A549 (cell line): ENCODE measurements at regions not wholly inside any gene's neighbourhood (a gene's known extent, or its start where the extent isn't known, plus 50 kb on each side); places are given as distances from the start of the nearest gene placed in this dataset.

Experiments used
- ATAC-seq, 2 experiments: fragments of 200-7000 bp in 1 of 2; fragments of >200 bp in 1 of 2; cut with Nextera tagmentation in 1 of 2; cut with Tn5 transposase in 1 of 2; 3 replicates each; pipeline versions ENCODE4 v1.8.0 to v1.9.1; 2018 to 2020; ENCODE audit warnings: mild to moderate bottlenecking in 1 of 2, moderate library complexity in 1 of 2
- CTCF ChIA-PET: fragments of 300-600 bp; sonication (Branson Sonifier 250); formaldehyde crosslinking; extraction: SDS; loops from one replicate; lab custom pipeline; 2021; ENCODE audit warnings: antibody characterized with exemption, inconsistent platforms; lab: Yijun Ruan, JAX
- POLR2A ChIA-PET: fragments of 350-600 bp; formaldehyde crosslinking; extraction: SDS; loops from one replicate; lab custom pipeline; 2021; ENCODE audit warnings: antibody characterized with exemption, inconsistent platforms; lab: Yijun Ruan, JAX
- DNase-seq, 2 experiments: peaks; one replicate each; pipeline versions ENCODE4 v3.0.0 to v3.0.0-alpha.2; 2011 to 2016; ENCODE audit warnings: low read depth in 1 of 2, low spot score in 1 of 2
- FAIRE-seq: peaks from 2 replicates; lab custom pipeline; 2011; peaks lifted over from hg19 to GRCh38; lab: Jason Lieb, UNC
- H3K27ac ChIP-seq, 2 experiments: fragments of >200 bp; sonication (Bioruptor Twin); formaldehyde crosslinking; 3 replicates each; pipeline ENCODE4 v1.5.1; 2016 to 2017
- H3K4me1 ChIP-seq: fragments of >200 bp; sonication (Bioruptor Twin); formaldehyde crosslinking; 3 replicates; pipeline ENCODE4 v1.6.1; 2016
- H3K4me2 ChIP-seq: fragments of >200 bp; sonication (Bioruptor Twin); formaldehyde crosslinking; 3 replicates; pipeline ENCODE4 v1.6.1; 2016
- H3K4me3 ChIP-seq: fragments of >200 bp; sonication (Bioruptor Twin); formaldehyde crosslinking; 3 replicates; pipeline ENCODE4 v1.5.1; 2016
- H3K9me3 ChIP-seq: fragments of >200 bp; sonication (Bioruptor Twin); formaldehyde crosslinking; 3 replicates; pipeline ENCODE4 v1.6.1; 2016
- ATOH8 ChIP-seq: fragments of 250-450 bp; sonication (Bioruptor Pico); IDR thresholded peaks from 2 replicates; pipeline ENCODE4 v1.5.0; 2020; ENCODE audit warnings: low read depth, mild to moderate bottlenecking, moderate library complexity
- CHD2 ChIP-seq: fragments of 150-350 bp; IDR thresholded peaks from 2 replicates; pipeline ENCODE4 v1.6.1; 2014; ENCODE audit warnings: low read length; ENCODE audit not compliant: partially characterized antibody
- EHMT2 ChIP-seq: fragments of 200-600 bp; sonication (generic); IDR thresholded peaks from 2 replicates; pipeline ENCODE4 v1.6.1; 2016; ENCODE audit warnings: antibody characterized with exemption, low read depth, mild to moderate bottlenecking, moderate library complexity
- HDAC2 ChIP-seq: fragments of 200-600 bp; sonication (generic); IDR thresholded peaks from 2 replicates; pipeline ENCODE4 v1.6.1; 2016
- HEYL ChIP-seq: fragments of 250-450 bp; sonication (Bioruptor Pico); IDR thresholded peaks from 2 replicates; pipeline ENCODE4 v1.8.0; 2021; ENCODE audit warnings: mild to moderate bottlenecking, moderate library complexity
- HOXB13 ChIP-seq: fragments of 250-450 bp; sonication (Bioruptor Pico); IDR thresholded peaks from 2 replicates; pipeline ENCODE4 v1.5.0; 2020; ENCODE audit warnings: low read depth, mild to moderate bottlenecking, moderate library complexity
- HOXB5 ChIP-seq: fragments of 250-450 bp; sonication (Bioruptor Pico); IDR thresholded peaks from 2 replicates; pipeline ENCODE4 v1.5.0; 2020; ENCODE audit warnings: mild to moderate bottlenecking, moderate library complexity
- JUN ChIP-seq, 2 experiments: fragments of >200 bp; sonication (Bioruptor Twin); formaldehyde crosslinking; IDR thresholded peaks; 2 replicates in 1 of 2; 3 replicates in 1 of 2; pipeline ENCODE4 v1.6.1; 2016 to 2017
- JUNB ChIP-seq: fragments of >200 bp; sonication (Bioruptor Twin); formaldehyde crosslinking; IDR thresholded peaks from 2 replicates; pipeline ENCODE4 v1.6.1; 2016
- KDM1A ChIP-seq: fragments of 200-600 bp; sonication (generic); IDR thresholded peaks from 2 replicates; pipeline ENCODE4 v1.6.1; 2016; ENCODE audit warnings: low read depth, mild to moderate bottlenecking
- KDM5A ChIP-seq: fragments of 200-600 bp; sonication (generic); IDR thresholded peaks from 2 replicates; pipeline ENCODE4 v1.6.1; 2016; ENCODE audit warnings: antibody characterized with exemption, mild to moderate bottlenecking
- MYC ChIP-seq: IDR thresholded peaks from 2 replicates; pipeline ENCODE4 v1.6.1; 2012; ENCODE audit warnings: mild to moderate bottlenecking, inconsistent platforms, low read length, improper control_type of control experiment, borderline replicate concordance
- NFE2L2 ChIP-seq: fragments of 150-350 bp; conservative IDR thresholded peaks from 2 replicates; pipeline ENCODE4 v1.6.1; 2014; ENCODE audit warnings: low read length
- NPAS2 ChIP-seq: fragments of 250-450 bp; sonication (Bioruptor Pico); IDR thresholded peaks from 2 replicates; pipeline ENCODE4 v1.8.0; 2022; ENCODE audit warnings: mild to moderate bottlenecking, moderate library complexity, borderline replicate concordance
- POLR2A ChIP-seq: IDR thresholded peaks from 2 replicates; pipeline ENCODE4 v1.6.1; 2012; ENCODE audit warnings: mild to moderate bottlenecking, low read length
- POLR2AphosphoS2 ChIP-seq: conservative IDR thresholded peaks from 2 replicates; pipeline ENCODE4 v1.6.1; 2012; ENCODE audit warnings: low read length, improper control_type of control experiment, inconsistent platforms
- RAD21 ChIP-seq, 2 experiments: fragments of >200 bp in 1 of 2; sonication (Bioruptor Twin) in 1 of 2; formaldehyde crosslinking in 1 of 2; IDR thresholded peaks in 1 of 2; conservative IDR thresholded peaks in 1 of 2; 2 replicates in 1 of 2; 3 replicates in 1 of 2; pipeline ENCODE4 v1.6.1; 2012 to 2018; ENCODE audit warnings: inconsistent platforms in 1 of 2
- RARB ChIP-seq: fragments of 250-450 bp; sonication (Bioruptor Pico); IDR thresholded peaks from 2 replicates; pipeline ENCODE4 v1.8.0; 2021; ENCODE audit warnings: mild to moderate bottlenecking, moderate library complexity
- REST ChIP-seq: fragments of 200-600 bp; sonication (generic); IDR thresholded peaks from 2 replicates; pipeline ENCODE4 v1.6.1; 2016; ENCODE audit warnings: antibody characterized with exemption, mild to moderate bottlenecking, moderate library complexity
- TFCP2L1 ChIP-seq: fragments of 250-450 bp; sonication (Bioruptor Pico); IDR thresholded peaks from 2 replicates; pipeline ENCODE4 v1.5.0; 2021; ENCODE audit warnings: mild to moderate bottlenecking
- WGBS: methylation state at CpG from one replicate; pipeline ENCODE4 v1.1.6; 2017; ENCODE audit errors: missing lambda C conversion rate; 5-methylcytosine and 5-hydroxymethylcytosine counted together
- TF ChIP-seq, protein P1 (sequence below): IDR thresholded peaks from 2 replicates; pipeline ENCODE4 v1.6.1; 2012
- TF ChIP-seq, protein P2 (sequence below): fragments of 450-650 bp; IDR thresholded peaks from 2 replicates; pipeline ENCODE4 v1.6.1; 2014; ENCODE audit warnings: antibody characterized with exemption
- TF ChIP-seq, protein P3 (sequence below): IDR thresholded peaks from 2 replicates; pipeline ENCODE4 v1.6.1; 2012; ENCODE audit warnings: low read depth, borderline replicate concordance
- TF ChIP-seq, protein P4 (sequence below): fragments of >200 bp; sonication (Bioruptor Twin); formaldehyde crosslinking; IDR thresholded peaks from 2 replicates; pipeline ENCODE4 v1.6.1; 2016
- TF ChIP-seq, protein P5 (sequence below): fragments of >200 bp; sonication (Bioruptor Twin); formaldehyde crosslinking; IDR thresholded peaks from 3 replicates; pipeline ENCODE4 v1.5.1; 2016

- POLR2A ChIA-PET = no interaction called here
- Histone ChIP-seq H3K9me3 (no peaks in the 10 kb centered on the region), H3K4me1 (peaks cover 38% of the 10 kb centered on the region), H3K4me3 (no peak overlapping the region)
- WGBS = 79% methylated on average over 9 of the region's 9 CpGs
- CTCF ChIA-PET = interaction anchor here (0.7 to 1.3 kb wide), 2 partner anchors 53 to 326 kb away, joined by 3 read pairs; no protein-coding TSS in a partner anchor
- no peak for FAIRE-seq
- TF ChIP-seq, protein P1, sequence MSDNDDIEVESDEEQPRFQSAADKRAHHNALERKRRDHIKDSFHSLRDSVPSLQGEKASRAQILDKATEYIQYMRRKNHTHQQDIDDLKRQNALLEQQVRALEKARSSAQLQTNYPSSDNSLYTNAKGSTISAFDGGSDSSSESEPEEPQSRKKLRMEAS = no peak
- TF ChIP-seq, protein P2, sequence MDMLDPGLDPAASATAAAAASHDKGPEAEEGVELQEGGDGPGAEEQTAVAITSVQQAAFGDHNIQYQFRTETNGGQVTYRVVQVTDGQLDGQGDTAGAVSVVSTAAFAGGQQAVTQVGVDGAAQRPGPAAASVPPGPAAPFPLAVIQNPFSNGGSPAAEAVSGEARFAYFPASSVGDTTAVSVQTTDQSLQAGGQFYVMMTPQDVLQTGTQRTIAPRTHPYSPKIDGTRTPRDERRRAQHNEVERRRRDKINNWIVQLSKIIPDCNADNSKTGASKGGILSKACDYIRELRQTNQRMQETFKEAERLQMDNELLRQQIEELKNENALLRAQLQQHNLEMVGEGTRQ = no peak
- TF ChIP-seq EHMT2 (no peak), JUN (IDR thresholded peaks at IDR 0.05) (no peak), REST (no peak), NFE2L2 (no peak), POLR2A (no peak), TFCP2L1 (no peak)
- TF ChIP-seq, protein P3, sequence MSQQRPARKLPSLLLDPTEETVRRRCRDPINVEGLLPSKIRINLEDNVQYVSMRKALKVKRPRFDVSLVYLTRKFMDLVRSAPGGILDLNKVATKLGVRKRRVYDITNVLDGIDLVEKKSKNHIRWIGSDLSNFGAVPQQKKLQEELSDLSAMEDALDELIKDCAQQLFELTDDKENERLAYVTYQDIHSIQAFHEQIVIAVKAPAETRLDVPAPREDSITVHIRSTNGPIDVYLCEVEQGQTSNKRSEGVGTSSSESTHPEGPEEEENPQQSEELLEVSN = no peak
- TF ChIP-seq, all 56 proteins: peak for 0
- peak overlapping the region in 1 of 2 experiments; percentile 28; a peak in 1 of 6 replicates for H3K27ac ChIP-seq
- DNase-seq (peak in 1 of 2 experiments; percentile 9), ATAC-seq (peak; percentile 80 to 81; a peak in 4 of 6 replicates)
- no peak overlapping the region for H3K4me2 ChIP-seq
Observed at GRCh38 chr1:232508130-232508701, 121.7 kb downstream of the SIPA1L2 start.

DNA sequence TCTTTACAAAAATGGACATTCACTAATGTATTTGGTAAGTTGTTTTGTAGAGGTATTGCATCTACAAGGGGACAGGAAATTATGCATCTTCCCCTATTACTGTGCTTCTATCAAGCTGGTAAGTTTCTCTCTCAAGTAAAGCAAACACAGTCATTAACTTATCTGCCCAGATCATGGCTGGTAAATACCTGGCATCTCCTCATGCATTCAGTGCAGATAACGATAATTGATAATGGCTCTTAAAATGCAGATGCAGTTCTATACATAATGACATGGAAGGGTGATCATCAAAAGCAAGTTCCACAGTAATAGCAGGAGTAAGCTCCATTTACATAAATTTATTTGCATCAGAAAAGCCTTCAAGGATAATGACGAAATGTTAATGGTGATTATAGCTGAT lies 122.4 kb downstream of the SIPA1L2 start:
- Histone ChIP-seq H3K27ac (no peak overlapping the region), H3K9me3 (no peaks in the 10 kb centered on the region), H3K4me2 (no peak overlapping the region), H3K4me3 (no peak overlapping the region), H3K4me1 (peaks cover 38% of the 10 kb centered on the region)
- ChIA-PET CTCF (interaction anchor here (0.7 to 1.3 kb wide), 2 partner anchors 54 to 325 kb away, joined by 3 read pairs; no protein-coding TSS in a partner anchor), POLR2A (no interaction called here)
- WGBS = 94% methylated on average over 2 of the region's 2 CpGs
- no peak for DNase-seq
- ATAC-seq = no peak
- no peak for FAIRE-seq
- no peak for TF ChIP-seq RAD21 (conservative IDR thresholded peaks at IDR 0.05 in 1 of 2, IDR thresholded peaks at IDR 0.05 in 1 of 2)
- TF ChIP-seq HEYL (CRISPR knock-in tag) = no peak

GRCh38 chr1:232505884-232506283 lies 124.0 kb downstream of the SIPA1L2 start:
- no peaks in the 10 kb centered on the region for H3K9me3 ChIP-seq
- H3K4me2 ChIP-seq = no peak overlapping the region
- H3K4me1 ChIP-seq = peaks cover 29% of the 10 kb centered on the region
- no peak for FAIRE-seq
- ChIA-PET POLR2A (no interaction called here), CTCF (no interaction called here)
- no peak for DNase-seq
- no peak overlapping the region for H3K27ac ChIP-seq
- WGBS = 77% methylated on average over 2 of the region's 2 CpGs
- no peak overlapping the region for H3K4me3 ChIP-seq
- ATAC-seq = no peak
- TF ChIP-seq HOXB5 (no peak), KDM1A (no peak), CHD2 (no peak), KDM5A (no peak), NFE2L2 (no peak), RARB (CRISPR knock-in tag) (no peak), POLR2AphosphoS2 (no peak), JUNB (no peak), MYC (no peak), ATOH8 (CRISPR knock-in tag) (no peak), NPAS2 (no peak), HDAC2 (no peak), HOXB13 (no peak), POLR2A (no peak), TFCP2L1 (no peak)
- TF ChIP-seq, protein P3 = no peak
- TF ChIP-seq, protein P4, sequence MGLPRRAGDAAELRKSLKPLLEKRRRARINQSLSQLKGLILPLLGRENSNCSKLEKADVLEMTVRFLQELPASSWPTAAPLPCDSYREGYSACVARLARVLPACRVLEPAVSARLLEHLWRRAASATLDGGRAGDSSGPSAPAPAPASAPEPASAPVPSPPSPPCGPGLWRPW = no peak
- TF ChIP-seq, protein P5, sequence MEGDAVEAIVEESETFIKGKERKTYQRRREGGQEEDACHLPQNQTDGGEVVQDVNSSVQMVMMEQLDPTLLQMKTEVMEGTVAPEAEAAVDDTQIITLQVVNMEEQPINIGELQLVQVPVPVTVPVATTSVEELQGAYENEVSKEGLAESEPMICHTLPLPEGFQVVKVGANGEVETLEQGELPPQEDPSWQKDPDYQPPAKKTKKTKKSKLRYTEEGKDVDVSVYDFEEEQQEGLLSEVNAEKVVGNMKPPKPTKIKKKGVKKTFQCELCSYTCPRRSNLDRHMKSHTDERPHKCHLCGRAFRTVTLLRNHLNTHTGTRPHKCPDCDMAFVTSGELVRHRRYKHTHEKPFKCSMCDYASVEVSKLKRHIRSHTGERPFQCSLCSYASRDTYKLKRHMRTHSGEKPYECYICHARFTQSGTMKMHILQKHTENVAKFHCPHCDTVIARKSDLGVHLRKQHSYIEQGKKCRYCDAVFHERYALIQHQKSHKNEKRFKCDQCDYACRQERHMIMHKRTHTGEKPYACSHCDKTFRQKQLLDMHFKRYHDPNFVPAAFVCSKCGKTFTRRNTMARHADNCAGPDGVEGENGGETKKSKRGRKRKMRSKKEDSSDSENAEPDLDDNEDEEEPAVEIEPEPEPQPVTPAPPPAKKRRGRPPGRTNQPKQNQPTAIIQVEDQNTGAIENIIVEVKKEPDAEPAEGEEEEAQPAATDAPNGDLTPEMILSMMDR = no peak
